Body of pancreas (tissue), 4 donors: ENCODE measurements at regions not wholly inside any gene's neighbourhood (a gene's known extent, or its start where the extent isn't known, plus 50 kb on each side); places are given as distances from the start of the nearest gene placed in this dataset.

Experiments used
- POLR2A ChIP-seq, 3 donors: fragments of 450-650 bp; IDR thresholded peaks; one replicate each; pipeline ENCODE4 v1.6.1; 2016; ENCODE audit warnings: antibody characterized with exemption in 3 of 3, mild to moderate bottlenecking in 2 of 3
- TF ChIP-seq, protein P1 (sequence below), 7 experiments: fragments of 450-650 bp in 4 of 7; fragments of 200-600 bp in 3 of 7; sonication (generic) in 3 of 7; IDR thresholded peaks; one replicate each; pipeline ENCODE4 v1.5.1; 2016 to 2019; ENCODE audit warnings: antibody characterized with exemption in 7 of 7

DNA sequence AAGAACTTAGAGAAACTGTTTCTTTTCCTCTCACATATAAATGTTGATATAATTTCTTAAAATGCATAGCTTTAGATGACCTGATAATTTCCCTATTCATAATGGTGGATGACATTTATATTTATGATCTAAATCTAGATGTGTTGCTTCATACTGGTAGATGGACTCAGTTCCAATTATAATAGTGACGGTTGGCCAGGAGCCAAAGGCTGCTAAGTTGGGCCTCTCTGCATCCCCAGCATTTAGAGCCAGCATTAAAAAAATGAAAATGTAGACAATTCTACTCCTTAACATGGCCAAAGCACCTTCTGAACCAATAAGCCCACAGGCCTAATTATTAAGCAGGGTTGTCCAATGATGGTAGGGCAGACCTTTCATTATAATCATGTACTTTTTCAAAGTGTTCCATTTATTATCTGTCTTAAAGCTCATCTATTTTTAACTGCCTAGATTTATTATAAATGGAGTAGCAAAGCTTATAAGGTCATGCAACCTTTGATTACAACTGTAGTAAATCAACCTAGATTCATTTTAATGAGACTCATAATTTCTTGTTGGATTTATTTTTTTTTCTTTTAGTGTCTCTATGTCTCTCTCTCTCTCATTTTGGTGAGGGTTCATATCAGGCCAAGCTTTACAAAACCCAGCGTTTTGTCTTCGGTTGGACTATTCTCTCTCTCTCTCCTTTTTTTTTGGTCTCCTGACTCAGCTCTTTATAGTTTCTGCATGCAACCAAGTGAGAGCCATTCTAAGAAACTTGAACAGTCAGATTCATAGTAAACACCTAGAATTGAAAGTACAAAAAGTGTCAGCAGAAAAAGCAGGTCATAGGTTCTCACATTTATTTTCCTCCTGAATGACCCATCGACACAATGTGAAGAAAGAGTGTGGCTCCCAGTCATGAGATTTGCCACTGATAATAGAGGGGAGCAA is 2016.1 kb upstream of the PIK3C3 start:
- TF ChIP-seq, protein P1, sequence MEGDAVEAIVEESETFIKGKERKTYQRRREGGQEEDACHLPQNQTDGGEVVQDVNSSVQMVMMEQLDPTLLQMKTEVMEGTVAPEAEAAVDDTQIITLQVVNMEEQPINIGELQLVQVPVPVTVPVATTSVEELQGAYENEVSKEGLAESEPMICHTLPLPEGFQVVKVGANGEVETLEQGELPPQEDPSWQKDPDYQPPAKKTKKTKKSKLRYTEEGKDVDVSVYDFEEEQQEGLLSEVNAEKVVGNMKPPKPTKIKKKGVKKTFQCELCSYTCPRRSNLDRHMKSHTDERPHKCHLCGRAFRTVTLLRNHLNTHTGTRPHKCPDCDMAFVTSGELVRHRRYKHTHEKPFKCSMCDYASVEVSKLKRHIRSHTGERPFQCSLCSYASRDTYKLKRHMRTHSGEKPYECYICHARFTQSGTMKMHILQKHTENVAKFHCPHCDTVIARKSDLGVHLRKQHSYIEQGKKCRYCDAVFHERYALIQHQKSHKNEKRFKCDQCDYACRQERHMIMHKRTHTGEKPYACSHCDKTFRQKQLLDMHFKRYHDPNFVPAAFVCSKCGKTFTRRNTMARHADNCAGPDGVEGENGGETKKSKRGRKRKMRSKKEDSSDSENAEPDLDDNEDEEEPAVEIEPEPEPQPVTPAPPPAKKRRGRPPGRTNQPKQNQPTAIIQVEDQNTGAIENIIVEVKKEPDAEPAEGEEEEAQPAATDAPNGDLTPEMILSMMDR (IDR thresholded peaks at IDR 0.05) = no peak
- no peak for TF ChIP-seq POLR2A (IDR thresholded peaks at IDR 0.05)
